HG02588 (cell line): ENCODE measurements at regions not wholly inside any gene's neighbourhood (a gene's known extent, or its start where the extent isn't known, plus 50 kb on each side); places are given as distances from the start of the nearest gene placed in this dataset.
"Not testable (repeated sequence)": the region's sequence is repeated elsewhere in the genome, so short reads cannot be mapped to it uniquely, and the experiment has no call there.

Source experiments
- ATAC-seq: cut with Tn5 transposase; IDR thresholded peaks from one replicate; pipeline ENCODE4 v1.9.1; 2021; ENCODE audit warnings: mild to moderate bottlenecking, moderate library complexity; ENCODE audit not compliant: unreplicated experiment

GRCh38 chr3:178200316-178200715, 335.9 kb upstream of the KCNMB2 start:
- ATAC-seq = no peak

- ATAC-seq = no peak
Observed at GRCh38 chr3:178201714-178202113, 334.5 kb upstream of the KCNMB2 start.

- no peak for ATAC-seq
Observed at GRCh38 chr3:178202194-178202593, 334.0 kb upstream of the KCNMB2 start.

GRCh38 chr3:178203165-178203564, 333.1 kb upstream of the KCNMB2 start:
- ATAC-seq = no peak

GRCh38 chr3:178203650-178204049, 332.6 kb upstream of the KCNMB2 start:
- no peak for ATAC-seq

GRCh38 chr3:178205740-178206139, 330.5 kb upstream of the KCNMB2 start:
- no peak for ATAC-seq

GRCh38 chr3:178206521-178206920, 329.7 kb upstream of the KCNMB2 start:
- no peak for ATAC-seq

- not testable (repeated sequence) for ATAC-seq
Observed at GRCh38 chr3:178207161-178207560, 329.1 kb upstream of the KCNMB2 start.

- ATAC-seq = not testable (repeated sequence)
Observed at GRCh38 chr3:178207627-178208026, 328.6 kb upstream of the KCNMB2 start.

GRCh38 chr3:178209116-178209515, 327.1 kb upstream of the KCNMB2 start:
- not testable (repeated sequence) for ATAC-seq

- ATAC-seq = not testable (repeated sequence)
Observed at GRCh38 chr3:178209618-178210017, 326.6 kb upstream of the KCNMB2 start.

GRCh38 chr3:178211086-178211485, 325.1 kb upstream of the KCNMB2 start:
- not testable (repeated sequence) for ATAC-seq

- no peak for ATAC-seq
Observed at GRCh38 chr3:178217479-178217878, 318.8 kb upstream of the KCNMB2 start.

GRCh38 chr3:178218231-178218630, 318.0 kb upstream of the KCNMB2 start:
- no peak for ATAC-seq

GRCh38 chr3:178219661-178220060, 316.6 kb upstream of the KCNMB2 start:
- not testable (repeated sequence) for ATAC-seq

- ATAC-seq = no peak
Observed at GRCh38 chr3:178223876-178224275, 312.4 kb upstream of the KCNMB2 start.

GRCh38 chr3:178226094-178226493, 310.1 kb upstream of the KCNMB2 start:
- no peak for ATAC-seq

- no peak for ATAC-seq
Observed at GRCh38 chr3:178231645-178232044, 304.6 kb upstream of the KCNMB2 start.

GRCh38 chr3:178233371-178234071, 302.7 kb upstream of the KCNMB2 start:
- ATAC-seq = no peak

- no peak for ATAC-seq
Observed at GRCh38 chr3:178236555-178237277, 299.5 kb upstream of the KCNMB2 start.

GRCh38 chr3:178238179-178238578, 298.1 kb upstream of the KCNMB2 start:
- ATAC-seq = no peak
